ENCODE measurements at regions not wholly inside any gene's neighbourhood (a gene's known extent, or its start where the extent isn't known, plus 50 kb on each side); places are given as distances from the start of the nearest gene placed in this dataset.

- DNase-seq (ENCODE audit: low read depth) = no peak
Observed at GRCh38 chr10:117638200-117638599, 95.7 kb downstream of the EMX2 start.

DNA sequence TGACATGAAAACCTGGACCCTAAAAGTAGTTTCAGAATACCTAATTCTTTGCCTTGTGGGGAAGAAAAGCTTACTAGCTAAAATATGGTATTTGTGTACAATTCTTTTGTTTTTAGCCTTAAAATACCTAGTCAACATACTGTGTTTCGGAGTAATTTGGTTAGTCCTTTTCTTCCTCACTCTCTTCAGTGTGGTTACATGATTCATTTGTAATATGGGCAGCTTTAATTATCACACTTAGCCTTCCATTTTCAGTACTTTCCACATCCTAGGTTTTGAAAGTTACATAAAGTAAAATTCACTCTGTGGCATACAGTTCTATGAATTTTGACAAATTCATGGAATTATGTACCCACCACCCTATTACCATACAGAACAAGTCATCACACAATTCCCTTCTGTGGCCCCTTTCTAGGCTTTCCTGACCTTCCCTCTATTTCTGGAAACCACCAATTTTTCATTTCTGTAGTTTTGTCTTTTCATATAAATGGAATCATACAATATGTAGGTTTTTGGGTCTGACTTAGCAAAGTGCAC lies 96.2 kb downstream of the EMX2 start:
- DNase-seq (ENCODE audit: low read depth) = no peak

GRCh38 chr10:117640406-117640805 lies 97.9 kb downstream of the EMX2 start:
- DNase-seq (ENCODE audit: low read depth) = no peak

DNA sequence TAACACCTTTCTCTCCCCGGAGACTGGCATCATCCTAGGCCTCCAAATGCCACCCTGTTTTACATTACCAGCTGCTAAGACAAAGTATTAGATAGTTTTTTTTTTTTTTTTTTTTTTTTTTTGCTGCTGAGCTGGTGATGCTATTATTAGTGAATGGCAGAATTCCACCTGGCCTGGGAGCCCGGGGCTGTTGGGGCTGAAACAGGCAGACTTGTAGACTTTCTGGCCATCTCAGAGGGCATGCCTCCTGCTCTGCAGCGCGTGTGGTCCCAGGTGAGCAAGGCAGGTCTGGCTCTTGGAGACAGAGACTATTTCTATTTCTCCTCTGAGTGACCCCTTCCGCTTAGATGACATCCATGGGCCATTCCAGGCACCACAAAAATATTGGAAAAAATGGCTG lies 104.2 kb downstream of the EMX2 start:
- no peak for DNase-seq (ENCODE audit: low read depth)

DNA sequence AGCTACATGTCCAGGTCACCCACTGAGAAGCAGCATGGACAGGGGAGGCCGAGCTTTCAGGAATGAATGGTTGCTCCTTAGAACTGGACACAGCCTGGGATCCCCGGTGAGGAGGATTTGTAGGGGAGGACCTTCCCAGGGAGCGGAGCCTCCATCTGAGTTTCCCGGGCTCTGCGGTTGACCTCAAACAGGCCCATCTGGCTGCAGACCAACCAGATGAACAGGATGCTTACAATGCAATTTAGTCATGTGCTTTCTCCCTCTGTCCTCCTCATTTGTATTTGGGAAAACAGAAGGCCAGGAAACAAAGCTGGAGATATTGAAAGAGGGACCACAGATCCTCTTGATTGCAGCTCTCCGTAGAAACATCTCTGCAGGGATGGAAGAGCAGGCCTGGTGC lies 104.8 kb downstream of the EMX2 start:
- DNase-seq (ENCODE audit: low read depth) = peak; percentile 71

GRCh38 chr10:117651121-117651520 lies 108.6 kb downstream of the EMX2 start:
- no peak for DNase-seq (ENCODE audit: low read depth)

DNA sequence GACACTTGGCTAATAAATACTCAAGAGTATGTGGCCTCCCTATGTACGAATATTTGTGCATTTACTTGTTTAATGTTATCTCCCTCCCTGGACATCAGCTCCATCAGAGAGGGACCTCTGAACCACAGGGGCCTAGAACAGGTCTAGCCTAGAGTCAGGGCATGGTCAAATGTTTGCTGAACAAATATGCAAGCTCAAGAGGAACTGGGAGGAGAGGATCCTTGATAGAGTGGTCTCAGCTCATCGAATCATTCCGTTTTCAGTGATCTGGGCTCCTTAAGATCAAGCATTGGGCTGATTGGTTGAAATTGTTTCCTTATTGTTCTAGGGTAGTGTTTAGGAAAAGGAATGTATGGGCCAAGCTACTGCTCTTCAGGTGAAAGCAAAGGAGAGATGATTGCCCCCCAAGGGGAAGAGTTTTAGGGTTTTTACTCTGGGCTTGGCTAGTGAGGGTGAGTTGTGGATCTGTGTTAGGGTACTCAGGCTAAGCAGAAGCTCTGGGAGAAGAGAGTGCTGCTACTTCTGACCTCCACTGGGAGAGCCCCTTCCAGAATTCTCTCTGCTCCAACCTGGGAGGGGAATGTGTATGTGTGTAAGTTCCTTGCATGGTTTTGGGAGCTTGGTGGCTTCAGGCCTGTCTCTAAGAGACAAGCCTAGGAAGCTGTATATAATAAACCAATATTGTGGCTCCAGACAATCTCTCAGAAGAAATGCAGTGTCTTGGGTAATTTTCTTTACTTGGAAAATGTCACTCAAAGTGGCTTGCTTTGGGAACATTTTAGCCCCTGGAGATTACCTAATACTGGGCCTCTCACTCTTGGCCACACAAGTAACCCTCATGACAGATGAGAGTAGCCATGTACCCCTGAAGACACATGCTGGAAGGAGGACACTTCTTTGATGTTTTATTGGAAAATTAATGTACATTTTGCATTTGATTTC lies 110.0 kb downstream of the EMX2 start:
- DNase-seq (ENCODE audit: low read depth) = no peak

DNA sequence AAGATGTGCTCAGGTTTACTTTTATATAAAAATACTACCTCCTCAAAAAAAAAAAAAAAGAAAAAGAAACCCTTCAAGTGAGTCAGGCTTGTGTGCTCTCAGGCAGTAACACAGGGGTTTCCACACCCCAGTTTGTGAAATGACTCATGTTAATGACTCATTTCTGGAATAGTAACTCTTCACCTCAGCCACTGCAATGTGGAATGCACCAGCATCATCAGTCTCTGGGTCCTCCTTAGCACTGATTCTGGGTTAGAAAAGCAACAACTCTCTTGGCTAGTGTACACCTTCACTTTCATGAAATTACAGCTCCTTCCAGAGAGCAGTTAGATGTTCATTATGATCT lies 110.6 kb downstream of the EMX2 start:
- DNase-seq (ENCODE audit: low read depth) = peak; percentile 99

GRCh38 chr10:117654105-117654504 lies 111.6 kb downstream of the EMX2 start:
- DNase-seq (ENCODE audit: low read depth) = no peak

- no peak for DNase-seq (ENCODE audit: low read depth)
Observed at GRCh38 chr10:117656385-117657367, 114.1 kb downstream of the EMX2 start.

- no peak for DNase-seq (ENCODE audit: low read depth)
Observed at GRCh38 chr10:117661316-117661715, 118.8 kb downstream of the EMX2 start.

DNA sequence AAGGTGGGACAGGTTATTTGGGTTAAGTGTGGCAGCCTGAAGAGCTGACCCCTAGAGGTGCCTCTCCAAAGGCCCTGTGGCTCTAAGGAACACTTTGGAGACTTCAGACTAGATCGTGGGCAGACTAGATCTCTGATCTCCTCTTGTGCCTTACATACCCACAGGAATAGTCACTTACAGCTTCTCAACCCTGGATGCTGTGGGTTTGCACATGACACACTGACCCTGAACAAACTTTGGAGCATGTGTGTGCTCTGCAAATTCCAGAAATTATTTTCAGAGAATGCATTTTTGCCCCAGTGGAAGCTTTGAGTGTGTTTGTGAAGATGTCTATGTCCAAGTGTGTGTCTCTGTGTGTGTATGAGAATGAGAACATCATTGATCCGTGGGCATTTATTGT lies 119.6 kb downstream of the EMX2 start:
- DNase-seq (ENCODE audit: low read depth) = peak; percentile 56

DNA sequence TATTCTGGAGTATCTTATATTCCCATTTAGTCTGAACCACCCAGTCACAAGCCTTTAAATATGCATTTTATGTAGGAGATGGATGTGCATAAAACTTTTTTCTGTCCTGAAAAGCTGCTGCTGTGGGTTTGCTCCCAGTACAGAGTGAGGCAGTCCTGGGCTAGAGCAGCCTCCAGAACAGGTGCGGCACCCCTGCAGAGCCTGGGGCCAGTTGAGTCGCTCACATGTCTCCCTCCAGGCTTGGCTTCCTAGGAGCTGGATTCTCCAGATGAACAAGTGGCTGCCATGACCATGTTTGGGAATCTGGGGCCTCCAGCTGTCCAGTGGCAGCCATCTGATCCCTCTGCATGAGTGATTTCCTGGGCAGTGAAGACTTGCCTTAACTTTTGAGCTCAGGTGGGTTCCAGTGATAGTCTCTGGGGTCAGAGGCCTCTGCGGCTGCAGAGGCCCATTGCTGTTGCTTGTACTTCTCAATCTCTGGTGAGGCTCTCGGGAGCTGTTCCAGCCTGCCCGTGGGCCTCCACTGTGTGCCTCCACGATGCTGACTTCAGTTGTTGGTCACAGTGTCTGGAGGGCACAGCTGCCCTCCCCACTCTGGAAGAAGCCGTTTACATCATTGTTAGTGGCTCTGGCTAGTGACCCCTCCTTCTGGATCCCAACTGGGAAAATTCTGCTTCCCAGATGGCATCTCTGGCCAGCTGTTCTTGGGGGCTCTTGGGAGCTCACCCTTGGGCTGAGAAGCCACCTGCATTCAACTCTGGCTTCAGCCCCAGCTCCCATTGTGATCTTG lies 120.4 kb downstream of the EMX2 start:
- no peak for DNase-seq (ENCODE audit: low read depth)

GRCh38 chr10:117663750-117664149 lies 121.2 kb downstream of the EMX2 start:
- peak; percentile 99 for DNase-seq (ENCODE audit: low read depth)

- no peak for DNase-seq (ENCODE audit: low read depth)
Observed at GRCh38 chr10:117664288-117664687, 121.7 kb downstream of the EMX2 start.

GRCh38 chr10:117666166-117666565 lies 123.6 kb downstream of the EMX2 start:
- DNase-seq (ENCODE audit: low read depth) = no peak

- DNase-seq (ENCODE audit: low read depth) = no peak
Observed at GRCh38 chr10:117666965-117667364, 124.4 kb downstream of the EMX2 start.

DNA sequence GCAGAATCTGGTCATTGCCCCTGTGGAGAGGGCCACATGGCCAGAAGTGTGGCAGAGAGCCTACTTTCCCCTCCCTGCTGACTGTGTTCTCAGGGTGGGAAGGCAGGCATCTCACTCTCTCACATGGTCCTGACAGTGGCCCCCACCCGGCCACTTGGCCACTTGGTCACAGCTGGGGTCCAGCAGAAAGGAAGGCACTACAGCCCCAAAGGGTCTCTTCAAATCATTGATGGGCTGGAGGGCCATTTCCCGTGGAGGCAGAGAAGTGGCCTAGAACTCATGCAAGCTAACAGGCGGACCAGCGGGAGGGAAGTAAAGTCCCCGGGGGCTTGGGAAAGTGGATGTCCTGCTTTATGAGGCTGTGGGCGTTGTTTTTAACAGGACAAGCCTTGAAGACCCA lies 125.3 kb downstream of the EMX2 start:
- DNase-seq (ENCODE audit: low read depth) = no peak

DNA sequence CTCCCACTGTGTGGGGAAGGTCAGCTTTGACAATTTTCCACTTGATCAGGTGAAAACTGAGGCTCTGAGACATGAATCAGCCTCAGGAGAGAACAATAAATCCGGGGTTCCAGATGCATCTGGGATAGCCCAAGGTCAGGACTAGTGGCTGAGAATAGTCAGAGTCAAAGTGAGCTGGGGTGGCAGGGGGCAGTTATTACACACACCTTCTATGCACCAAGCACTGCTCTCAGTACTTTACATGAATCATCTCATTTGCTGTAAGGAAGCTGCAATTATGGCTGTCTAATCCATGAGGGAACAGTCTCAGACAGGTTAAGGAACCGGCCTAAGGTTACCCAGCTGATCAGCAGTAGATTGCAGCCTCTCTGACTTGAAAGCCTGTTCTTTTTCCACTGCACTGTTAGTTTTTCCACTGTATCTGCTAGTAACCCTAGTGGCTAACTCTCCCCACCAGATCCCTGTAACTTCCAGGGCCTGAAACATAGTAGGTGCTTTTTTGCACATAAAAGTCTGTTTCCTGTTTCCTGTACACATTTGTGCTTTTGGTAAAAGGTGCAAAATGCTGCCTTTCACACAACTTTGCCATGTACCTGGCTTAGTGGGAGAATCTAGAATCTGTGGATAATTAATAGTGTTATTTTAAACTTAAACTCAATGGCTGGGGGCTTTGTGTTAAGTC lies 125.9 kb downstream of the EMX2 start:
- peak; percentile 57 for DNase-seq (ENCODE audit: low read depth)

DNA sequence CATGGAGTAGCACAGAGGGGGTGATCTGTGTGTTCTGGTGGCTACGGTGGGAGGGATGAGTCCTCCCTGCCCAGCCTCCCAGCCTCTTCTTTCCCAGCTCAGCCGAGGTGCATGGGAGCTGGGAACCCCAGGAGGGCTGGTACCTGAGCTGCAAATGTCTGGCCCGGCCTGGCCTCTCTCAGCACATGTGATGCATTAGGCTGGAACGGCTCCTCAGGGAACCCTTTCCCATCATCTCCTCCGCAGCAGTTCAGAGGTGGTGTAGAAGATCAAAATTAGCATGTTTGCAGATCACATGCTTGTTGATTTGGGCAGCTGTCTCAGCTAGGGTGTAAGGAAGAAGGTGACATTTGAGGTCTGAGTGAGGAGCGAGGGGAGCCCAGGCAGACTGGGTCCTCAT lies 126.6 kb downstream of the EMX2 start:
- no peak for DNase-seq (ENCODE audit: low read depth)
